Dendritic cell treated with granulocyte-macrophage colony-stimulating factor and Interleukin-4, amounts not matched to agents 40 ng/mL and 50 ng/mL, for 4 days (primary cell): ENCODE measurements at regions not wholly inside any gene's neighbourhood (a gene's known extent, or its start where the extent isn't known, plus 50 kb on each side); places are given as distances from the start of the nearest gene placed in this dataset.

Source experiments
- H3K27ac Mint-ChIP-seq: one replicate; pipeline ENCODE4 v1.8.0; 2022; ENCODE audit warnings: mild to moderate bottlenecking, mixed read lengths
- H3K27me3 Mint-ChIP-seq: one replicate; pipeline ENCODE4 v1.8.0; 2022; ENCODE audit warnings: mild to moderate bottlenecking, mixed read lengths
- H3K36me3 Mint-ChIP-seq: one replicate; pipeline ENCODE4 v1.8.0; 2022; ENCODE audit warnings: low read depth, mixed read lengths
- H3K4me1 Mint-ChIP-seq: one replicate; pipeline ENCODE4 v1.8.0; 2022; ENCODE audit warnings: low read depth, mixed read lengths
- H3K4me3 Mint-ChIP-seq: one replicate; pipeline ENCODE4 v1.8.0; 2022; ENCODE audit warnings: mild to moderate bottlenecking, moderate library complexity, mixed read lengths
- H3K9me3 Mint-ChIP-seq: one replicate; pipeline ENCODE4 v1.8.0; 2022; ENCODE audit warnings: mixed read lengths
- intact Hi-C: fragments of 100-400 bp; cut with micrococcal nuclease; formaldehyde crosslinking; loops from one replicate; pipeline ENCODE4 v1.15.0; 2022

DNA sequence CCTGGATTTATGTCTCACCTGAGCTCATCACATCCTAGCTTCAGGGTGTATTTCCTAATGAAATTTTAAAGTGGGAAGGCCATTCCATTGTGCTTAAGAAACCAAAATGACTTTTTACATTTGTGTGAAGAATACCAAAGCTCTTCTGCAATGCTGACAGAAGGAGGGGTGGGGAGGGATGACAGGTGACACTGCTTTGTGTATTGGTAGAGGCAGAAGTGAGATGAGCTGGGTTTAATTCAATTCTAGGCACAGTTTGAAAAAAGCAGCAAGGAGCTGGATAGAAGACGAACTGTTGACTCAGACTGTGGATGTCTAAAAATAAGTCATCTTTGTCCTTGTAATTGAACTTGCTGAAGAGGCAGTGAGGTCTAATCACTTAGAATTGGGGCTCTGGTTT lies 710.3 kb upstream of the KIRREL3 start:
- peaks cover 11% of the 10 kb centered on the region for H3K9me3 Mint-ChIP-seq
- no peaks in the 10 kb centered on the region for H3K36me3 Mint-ChIP-seq
- H3K27me3 Mint-ChIP-seq: no peaks in the 10 kb centered on the region
- intact Hi-C loops: no loop called here
- no peaks in the 10 kb centered on the region for H3K4me1 Mint-ChIP-seq
- H3K27ac Mint-ChIP-seq: no peak overlapping the region
- no peak overlapping the region for H3K4me3 Mint-ChIP-seq

DNA sequence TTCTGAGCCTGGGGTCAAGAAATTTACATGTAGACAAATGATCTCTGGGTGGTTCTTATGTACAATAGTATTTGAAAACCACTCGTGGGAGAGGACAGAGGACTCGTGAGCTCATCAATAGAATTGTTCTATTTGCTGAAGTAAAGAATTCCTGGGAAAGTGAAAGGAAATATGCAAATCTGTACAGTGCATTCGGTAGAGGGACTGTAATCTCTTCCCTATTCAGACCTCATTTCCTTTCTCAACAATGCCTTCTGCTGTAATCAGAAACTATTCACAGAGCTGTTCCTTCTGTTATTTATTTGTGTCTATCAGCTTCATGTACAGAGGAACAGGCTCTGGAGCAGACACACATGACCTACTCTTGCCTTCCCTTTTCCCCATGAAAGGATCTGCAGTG lies 709.4 kb upstream of the KIRREL3 start:
- Mint-ChIP-seq H3K4me1 (no peaks in the 10 kb centered on the region), H3K27me3 (no peaks in the 10 kb centered on the region), H3K36me3 (no peaks in the 10 kb centered on the region), H3K27ac (no peak overlapping the region), H3K4me3 (no peak overlapping the region), H3K9me3 (peaks cover 11% of the 10 kb centered on the region)
- intact Hi-C loops: no loop called here

DNA sequence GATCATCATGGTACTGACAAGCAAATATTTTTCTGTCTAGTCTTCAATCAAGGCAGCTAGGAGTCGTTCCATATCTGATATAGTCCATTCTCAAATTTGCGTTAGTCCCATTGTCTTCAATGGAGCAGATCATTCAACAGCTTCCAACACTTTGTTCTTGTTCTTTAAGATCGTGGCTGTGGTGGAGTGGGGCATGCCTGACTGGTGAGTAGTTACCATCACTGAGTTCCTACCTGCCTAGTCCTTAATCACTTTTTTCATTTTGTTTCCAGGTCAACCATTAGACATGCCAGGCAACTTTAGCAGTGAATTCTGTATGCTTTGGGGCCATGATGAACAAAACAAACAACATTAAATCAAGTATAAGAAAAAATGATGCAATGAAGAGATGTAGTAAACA lies 693.1 kb upstream of the KIRREL3 start:
- intact Hi-C loops: no loop called here
- Mint-ChIP-seq H3K36me3 (no peaks in the 10 kb centered on the region), H3K27me3 (no peaks in the 10 kb centered on the region), H3K27ac (no peak overlapping the region), H3K9me3 (peaks cover 8% of the 10 kb centered on the region), H3K4me1 (no peaks in the 10 kb centered on the region), H3K4me3 (no peak overlapping the region)

DNA sequence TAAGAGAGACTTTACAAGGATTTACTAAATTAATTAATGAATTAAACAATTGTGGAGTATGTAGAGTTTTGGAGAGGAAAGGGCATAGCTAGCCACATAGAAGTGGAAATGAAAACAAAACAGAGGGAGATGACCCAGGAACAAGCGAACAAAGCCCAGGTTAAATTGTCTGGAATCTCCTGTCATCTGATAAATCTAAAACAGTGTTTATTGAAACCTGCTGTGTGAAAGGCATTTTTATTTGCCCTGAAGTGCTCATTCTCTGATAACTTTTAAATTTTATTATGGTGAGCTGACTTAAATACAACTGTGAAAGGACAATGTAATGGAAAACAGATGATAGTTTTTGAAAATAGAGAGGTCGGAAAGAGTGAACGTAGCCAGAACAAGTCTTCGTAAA lies 682.8 kb upstream of the KIRREL3 start:
- Mint-ChIP-seq H3K36me3 (no peaks in the 10 kb centered on the region), H3K4me1 (no peaks in the 10 kb centered on the region), H3K9me3 (peaks cover 6% of the 10 kb centered on the region), H3K27ac (no peak overlapping the region), H3K4me3 (no peak overlapping the region), H3K27me3 (no peaks in the 10 kb centered on the region)
- intact Hi-C loops: no loop called here

DNA sequence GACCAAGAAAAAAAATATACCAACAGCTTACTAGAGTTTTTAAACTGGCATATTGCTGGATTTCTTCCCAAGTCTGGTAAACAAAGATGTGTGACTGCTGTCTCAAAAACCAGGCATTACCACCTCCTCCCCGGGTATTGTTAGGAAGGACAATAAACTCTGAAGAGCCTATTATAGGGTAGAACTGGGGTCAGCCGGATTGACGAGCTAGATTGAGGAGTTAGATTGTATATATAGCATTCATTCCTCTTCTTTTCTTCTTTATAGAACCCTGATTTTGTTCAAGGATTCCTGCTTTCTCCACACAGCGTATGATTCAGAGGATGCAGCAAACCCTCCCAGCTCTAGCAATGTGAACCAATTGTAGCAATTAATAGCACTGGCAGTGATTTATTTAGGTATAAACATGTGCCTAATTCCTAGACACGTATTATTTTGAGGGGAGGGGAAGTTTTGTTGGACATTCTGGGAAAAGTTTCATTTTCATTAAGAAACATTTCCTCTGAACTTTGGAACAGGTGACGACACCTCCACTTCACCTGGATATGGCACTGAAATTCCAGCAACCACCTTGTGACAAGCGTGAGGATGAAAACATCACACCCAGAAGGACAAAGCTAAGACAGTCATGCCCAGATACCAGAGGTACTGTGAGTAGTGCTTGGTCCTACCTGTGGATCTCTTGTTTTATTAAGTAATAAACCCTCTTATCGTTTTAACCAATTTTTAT lies 679.4 kb upstream of the KIRREL3 start:
- Mint-ChIP-seq H3K27me3 (no peaks in the 10 kb centered on the region), H3K4me1 (no peaks in the 10 kb centered on the region), H3K4me3 (no peak overlapping the region), H3K27ac (no peak overlapping the region), H3K9me3 (peaks cover 12% of the 10 kb centered on the region), H3K36me3 (no peaks in the 10 kb centered on the region)
- intact Hi-C loops: no loop called here

GRCh38 chr11:127678631-127679030 lies 678.1 kb upstream of the KIRREL3 start:
- no peak overlapping the region for H3K4me3 Mint-ChIP-seq
- H3K27me3 Mint-ChIP-seq: no peaks in the 10 kb centered on the region
- no peak overlapping the region for H3K27ac Mint-ChIP-seq
- intact Hi-C loops: no loop called here
- no peaks in the 10 kb centered on the region for H3K36me3 Mint-ChIP-seq
- H3K9me3 Mint-ChIP-seq: peaks cover 12% of the 10 kb centered on the region
- H3K4me1 Mint-ChIP-seq: no peaks in the 10 kb centered on the region

DNA sequence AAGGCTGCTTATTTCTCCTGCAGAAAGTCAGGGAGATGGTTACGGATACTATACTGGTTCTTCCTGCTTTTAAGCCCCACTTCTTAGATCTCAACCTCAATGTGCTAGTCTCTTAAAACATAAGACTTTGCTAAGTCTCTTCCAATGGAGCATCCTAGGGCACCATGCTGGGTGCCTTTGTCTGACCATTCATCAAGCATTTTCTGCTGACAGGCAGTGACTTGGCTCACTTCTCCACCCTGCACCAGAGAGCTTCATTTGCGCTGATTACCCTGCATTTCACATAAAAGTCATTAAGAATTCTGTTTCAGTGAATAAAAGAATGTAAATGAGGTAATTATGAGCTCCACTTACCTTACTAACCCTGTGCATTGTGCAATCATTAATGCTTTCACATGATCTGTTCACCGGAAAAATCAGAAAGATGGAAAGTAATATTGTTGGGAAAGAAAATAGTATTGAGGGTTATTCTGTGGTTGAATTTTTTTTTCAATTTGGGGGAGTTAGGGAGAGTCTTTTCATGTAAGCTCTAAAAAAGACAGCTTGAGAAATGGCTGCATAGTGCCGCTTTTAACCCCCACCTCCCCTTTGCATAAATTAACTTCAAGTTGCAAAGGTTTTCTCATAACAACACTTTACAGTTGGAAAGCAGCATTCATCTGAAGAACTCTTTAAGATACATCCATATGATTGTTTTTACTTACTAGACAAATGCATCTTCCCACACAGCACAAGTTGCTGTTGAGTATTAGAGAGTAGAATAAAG lies 677.3 kb upstream of the KIRREL3 start:
- Mint-ChIP-seq H3K27ac (no peak overlapping the region), H3K9me3 (peaks cover 12% of the 10 kb centered on the region), H3K4me3 (no peak overlapping the region), H3K4me1 (no peaks in the 10 kb centered on the region), H3K27me3 (no peaks in the 10 kb centered on the region), H3K36me3 (no peaks in the 10 kb centered on the region)
- intact Hi-C loops: no loop called here

GRCh38 chr11:127675581-127675980 lies 675.0 kb upstream of the KIRREL3 start:
- intact Hi-C loops: no loop called here

GRCh38 chr11:127674754-127675153 lies 674.2 kb upstream of the KIRREL3 start:
- Mint-ChIP-seq H3K9me3 (peaks cover 12% of the 10 kb centered on the region), H3K27ac (no peak overlapping the region), H3K36me3 (no peaks in the 10 kb centered on the region), H3K4me1 (no peaks in the 10 kb centered on the region), H3K4me3 (no peak overlapping the region), H3K27me3 (no peaks in the 10 kb centered on the region)
- intact Hi-C loops: no loop called here

More at GRCh38 chr11:127675581-127675980, 675.0 kb upstream of the KIRREL3 start:
- no peak overlapping the region for H3K4me3 Mint-ChIP-seq
- no peaks in the 10 kb centered on the region for H3K27me3 Mint-ChIP-seq
- peaks cover 12% of the 10 kb centered on the region for H3K9me3 Mint-ChIP-seq
- H3K36me3 Mint-ChIP-seq: no peaks in the 10 kb centered on the region
- no peaks in the 10 kb centered on the region for H3K4me1 Mint-ChIP-seq
- no peak overlapping the region for H3K27ac Mint-ChIP-seq

DNA sequence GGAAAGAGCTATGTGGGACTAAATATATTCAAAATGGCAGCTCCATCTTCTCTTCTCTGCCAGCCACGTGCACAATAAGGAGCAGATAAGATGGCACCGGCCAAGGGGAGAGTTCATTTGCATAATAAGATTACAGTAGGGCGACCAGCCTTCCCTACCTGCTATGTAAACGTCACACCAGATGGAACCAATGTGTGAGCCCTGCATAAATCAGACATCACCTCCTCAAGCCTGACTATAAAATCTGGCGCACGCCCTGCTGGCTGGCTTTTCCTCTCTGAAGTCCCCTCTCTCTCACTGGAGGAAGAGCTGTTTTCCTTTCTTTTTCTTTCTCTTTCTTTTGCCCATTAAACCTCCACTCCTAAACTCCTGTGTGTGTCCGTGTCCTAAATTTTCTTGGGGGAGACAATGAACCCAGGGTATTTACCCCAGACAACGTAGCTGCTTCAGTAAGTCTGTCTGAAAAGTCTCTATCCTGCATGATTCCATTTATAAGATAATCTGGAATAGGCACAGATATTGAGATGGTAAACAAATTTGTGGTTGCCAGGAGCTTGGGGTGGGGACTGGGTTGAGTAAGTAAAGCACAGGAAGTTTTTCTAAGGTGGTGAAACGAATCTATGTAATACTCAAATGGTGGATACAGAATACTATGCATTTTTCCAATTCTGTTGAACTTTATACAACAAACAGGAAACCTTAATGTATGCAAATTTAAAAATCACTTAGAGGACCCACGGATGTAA lies 670.0 kb upstream of the KIRREL3 start:
- H3K27ac Mint-ChIP-seq: no peak overlapping the region
- no peaks in the 10 kb centered on the region for H3K36me3 Mint-ChIP-seq
- peaks cover 10% of the 10 kb centered on the region for H3K9me3 Mint-ChIP-seq
- no peaks in the 10 kb centered on the region for H3K4me1 Mint-ChIP-seq
- no peaks in the 10 kb centered on the region for H3K27me3 Mint-ChIP-seq
- H3K4me3 Mint-ChIP-seq: no peak overlapping the region
- intact Hi-C loops: no loop called here

GRCh38 chr11:127656116-127656836 lies 655.7 kb upstream of the KIRREL3 start:
- no peaks in the 10 kb centered on the region for H3K36me3 Mint-ChIP-seq
- no peaks in the 10 kb centered on the region for H3K4me1 Mint-ChIP-seq
- H3K4me3 Mint-ChIP-seq: no peak overlapping the region
- no peak overlapping the region for H3K27ac Mint-ChIP-seq
- H3K27me3 Mint-ChIP-seq: no peaks in the 10 kb centered on the region
- H3K9me3 Mint-ChIP-seq: peaks cover 14% of the 10 kb centered on the region
- intact Hi-C loops: no loop called here

DNA sequence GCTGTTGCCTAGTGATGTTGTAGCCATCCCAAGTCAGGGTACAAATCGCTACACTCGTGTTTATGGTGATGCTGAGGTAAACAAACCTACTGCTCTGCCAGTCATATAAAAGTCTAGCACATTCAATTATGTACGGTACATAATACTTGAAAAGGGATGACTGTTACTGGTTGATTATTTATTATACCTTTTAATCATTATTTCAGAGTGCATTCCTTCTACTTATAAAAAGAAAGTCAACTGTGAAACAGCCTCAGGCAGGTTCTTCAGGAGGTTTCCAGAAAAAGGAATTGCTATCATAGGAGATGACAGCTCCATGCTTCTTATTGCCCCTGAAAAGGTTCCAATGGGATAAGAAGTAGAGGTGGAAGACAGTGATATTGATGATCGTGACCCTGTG lies 652.5 kb upstream of the KIRREL3 start:
- intact Hi-C loops: no loop called here
- no peaks in the 10 kb centered on the region for H3K36me3 Mint-ChIP-seq
- H3K27ac Mint-ChIP-seq: no peak overlapping the region
- no peaks in the 10 kb centered on the region for H3K27me3 Mint-ChIP-seq
- H3K4me1 Mint-ChIP-seq: no peaks in the 10 kb centered on the region
- no peaks in the 10 kb centered on the region for H3K9me3 Mint-ChIP-seq
- no peak overlapping the region for H3K4me3 Mint-ChIP-seq

- Mint-ChIP-seq H3K27ac (no peak overlapping the region), H3K27me3 (no peaks in the 10 kb centered on the region), H3K9me3 (no peaks in the 10 kb centered on the region), H3K4me3 (no peak overlapping the region), H3K4me1 (no peaks in the 10 kb centered on the region), H3K36me3 (no peaks in the 10 kb centered on the region)
- intact Hi-C loops: no loop called here
Observed at GRCh38 chr11:127651888-127652221, 651.3 kb upstream of the KIRREL3 start.
